H9 (cell line): ENCODE measurements at regions not wholly inside any gene's neighbourhood (a gene's known extent, or its start where the extent isn't known, plus 50 kb on each side); places are given as distances from the start of the nearest gene placed in this dataset.

ENCODE experiments used
- DNase-seq: peaks from one replicate; pipeline ENCODE4 v3.0.0-alpha.2; 2017
- H2AFZ ChIP-seq: one replicate; pipeline ENCODE4 v1.6.1; 2013; ENCODE audit warnings: mild to moderate bottlenecking, low read length, control low read depth, moderate library complexity
- H2AK5ac ChIP-seq: 2 replicates; pipeline ENCODE4 v1.6.1; 2013; ENCODE audit warnings: low read length, control low read depth, mixed read lengths; ENCODE audit not compliant: insufficient read length
- H2BK120ac ChIP-seq: one replicate; pipeline ENCODE4 v1.6.1; 2013; ENCODE audit warnings: low read depth, mild to moderate bottlenecking, low read length, control low read depth, inconsistent platforms; ENCODE audit not compliant: poor library complexity, severe bottlenecking
- H2BK12ac ChIP-seq: 2 replicates; pipeline ENCODE4 v1.6.1; 2013; ENCODE audit warnings: low read length, control low read depth, mixed read lengths, low read depth; ENCODE audit not compliant: insufficient read length
- H2BK15ac ChIP-seq: 2 replicates; pipeline ENCODE4 v1.6.1; 2013; ENCODE audit warnings: low read depth, low read length, control low read depth
- H2BK20ac ChIP-seq: one replicate; pipeline ENCODE4 v1.6.1; 2013; ENCODE audit warnings: low read depth, mild to moderate bottlenecking, low read length, control low read depth, inconsistent platforms; ENCODE audit not compliant: poor library complexity, severe bottlenecking
- H2BK5ac ChIP-seq: 2 replicates; pipeline ENCODE4 v1.6.1; 2013; ENCODE audit warnings: low read length, control low read depth, mixed read lengths; ENCODE audit not compliant: insufficient read length
- H3K14ac ChIP-seq: 2 replicates; pipeline ENCODE4 v1.6.1; 2013; ENCODE audit warnings: low read length, control low read depth; ENCODE audit not compliant: insufficient read depth
- H3K18ac ChIP-seq: 2 replicates; pipeline ENCODE4 v1.6.1; 2013; ENCODE audit warnings: low read depth, mild to moderate bottlenecking, mixed read lengths, low read length, control low read depth; ENCODE audit not compliant: insufficient read length
- H3K23ac ChIP-seq: 2 replicates; pipeline ENCODE4 v1.6.1; 2013; ENCODE audit warnings: low read length, control low read depth, mixed read lengths, low read depth; ENCODE audit not compliant: insufficient read length
- H3K23me2 ChIP-seq: 2 replicates; pipeline ENCODE4 v1.6.1; 2013; ENCODE audit warnings: low read depth, mild to moderate bottlenecking, mixed read lengths, low read length, control low read depth; ENCODE audit not compliant: insufficient read length, poor library complexity, severe bottlenecking
- H3K27ac ChIP-seq: 2 replicates; pipeline ENCODE4 v1.5.1; 2013; ENCODE audit warnings: low read length, control low read depth, mixed read lengths, low read depth; ENCODE audit not compliant: insufficient read length
- H3K27me3 ChIP-seq: 2 replicates; pipeline ENCODE4 v1.6.1; 2013; ENCODE audit warnings: low read length, control low read depth, inconsistent platforms; ENCODE audit not compliant: insufficient read depth
- H3K4ac ChIP-seq: 2 replicates; pipeline ENCODE4 v1.6.1; 2013; ENCODE audit warnings: low read depth, mild to moderate bottlenecking, control low read depth, inconsistent platforms, low read length, moderate library complexity
- H3K4me1 ChIP-seq: 2 replicates; pipeline ENCODE4 v1.6.1; 2013; ENCODE audit warnings: low read length, control low read depth, inconsistent platforms; ENCODE audit not compliant: insufficient read depth
- H3K4me2 ChIP-seq: 2 replicates; pipeline ENCODE4 v1.6.1; 2013; ENCODE audit warnings: low read length, control low read depth, mixed read lengths; ENCODE audit not compliant: insufficient read length, insufficient read depth
- H3K56ac ChIP-seq: 2 replicates; pipeline ENCODE4 v1.6.1; 2013; ENCODE audit warnings: low read depth, mild to moderate bottlenecking, mixed read lengths, low read length, control low read depth; ENCODE audit not compliant: insufficient read length
- H3K79me1 ChIP-seq: 2 replicates; pipeline ENCODE4 v1.6.1; 2013; ENCODE audit warnings: low read depth, mild to moderate bottlenecking, moderate library complexity, low read length, control low read depth, inconsistent platforms; ENCODE audit not compliant: insufficient read depth, poor library complexity, severe bottlenecking
- H3K79me2 ChIP-seq: 2 replicates; pipeline ENCODE4 v1.6.1; 2013; ENCODE audit warnings: low read length, control low read depth, inconsistent platforms; ENCODE audit not compliant: insufficient read depth
- H3K9ac ChIP-seq: 2 replicates; pipeline ENCODE4 v1.6.1; 2013; ENCODE audit warnings: low read length, control low read depth, mixed read lengths; ENCODE audit not compliant: insufficient read length; ENCODE audit errors: extremely low read depth
- H3K9me3 ChIP-seq: one replicate; pipeline ENCODE4 v1.6.1; 2013; ENCODE audit warnings: low read depth, low read length, inconsistent platforms; ENCODE audit not compliant: control insufficient read depth
- H3T11ph ChIP-seq: one replicate; pipeline ENCODE4 v1.6.1; 2013; ENCODE audit warnings: mild to moderate bottlenecking, low read length, control low read depth, inconsistent platforms
- H4K20me1 ChIP-seq: one replicate; pipeline ENCODE4 v1.6.1; 2013; ENCODE audit not compliant: control insufficient read depth, insufficient read length, insufficient read depth
- H4K5ac ChIP-seq: 2 replicates; pipeline ENCODE4 v1.6.1; 2013; ENCODE audit warnings: low read depth, mild to moderate bottlenecking, mixed read lengths, low read length, control low read depth; ENCODE audit not compliant: insufficient read length
- H4K8ac ChIP-seq: replicated peaks from 2 replicates; pipeline ENCODE4 v1.6.1; 2013; ENCODE audit warnings: low read length, control low read depth, mixed read lengths, low read depth; ENCODE audit not compliant: insufficient read length
- H4K91ac ChIP-seq: 2 replicates; pipeline ENCODE4 v1.6.1; 2013; ENCODE audit warnings: low read depth, mild to moderate bottlenecking, moderate library complexity, mixed read lengths, low read length, control low read depth; ENCODE audit not compliant: insufficient read length
- H3K27ac Mint-ChIP-seq, 3 experiments: 2 replicates in 2 of 3; 3 replicates in 1 of 3; pipeline ENCODE4 v1.8.0; 2020 to 2021; ENCODE audit warnings: mixed read lengths in 3 of 3, mild to moderate bottlenecking in 1 of 3, moderate library complexity in 1 of 3
- H3K27me3 Mint-ChIP-seq: 2 replicates; pipeline ENCODE4 v1.8.0; 2021; ENCODE audit warnings: low read depth, mild to moderate bottlenecking, moderate library complexity, mixed read lengths
- H3K36me3 Mint-ChIP-seq, 3 experiments: 2 replicates in 2 of 3; 3 replicates in 1 of 3; pipeline ENCODE4 v1.8.0; 2020 to 2021; ENCODE audit warnings: low read depth in 3 of 3, mixed read lengths in 3 of 3; ENCODE audit not compliant: insufficient read depth in 1 of 3
- H3K4me1 Mint-ChIP-seq, 2 experiments: 2 replicates each; pipeline ENCODE4 v1.8.0; 2020; ENCODE audit warnings: mixed read lengths in 2 of 2
- H3K4me3 Mint-ChIP-seq, 2 experiments: 2 replicates in 1 of 2; 3 replicates in 1 of 2; pipeline ENCODE4 v1.8.0; 2020 to 2021; ENCODE audit warnings: mild to moderate bottlenecking in 2 of 2, mixed read lengths in 2 of 2, moderate library complexity in 1 of 2
- H3K9me3 Mint-ChIP-seq, 2 experiments: 2 replicates in 1 of 2; 3 replicates in 1 of 2; pipeline ENCODE4 v1.8.0; 2020; ENCODE audit warnings: mild to moderate bottlenecking in 2 of 2, mixed read lengths in 2 of 2, moderate library complexity in 1 of 2
- WGBS: extraction: QIAGEN DNeasy Blood & Tissue Kit; methylation state at CpG from one replicate; pipeline ENCODE4 v1.1.7; 2013; ENCODE audit warnings: missing lambda C conversion rate, low lambda C conversion rate, mixed read lengths; ENCODE audit not compliant: insufficient read length; ENCODE audit errors: extremely low coverage; 5-methylcytosine and 5-hydroxymethylcytosine counted together
- TF ChIP-seq, protein P1 (sequence below): fragments of 200-600 bp; sonication (generic); conservative IDR thresholded peaks from 3 replicates; pipeline ENCODE4 v1.8.0; 2021; ENCODE audit warnings: antibody characterized with exemption, mild to moderate bottlenecking

DNA sequence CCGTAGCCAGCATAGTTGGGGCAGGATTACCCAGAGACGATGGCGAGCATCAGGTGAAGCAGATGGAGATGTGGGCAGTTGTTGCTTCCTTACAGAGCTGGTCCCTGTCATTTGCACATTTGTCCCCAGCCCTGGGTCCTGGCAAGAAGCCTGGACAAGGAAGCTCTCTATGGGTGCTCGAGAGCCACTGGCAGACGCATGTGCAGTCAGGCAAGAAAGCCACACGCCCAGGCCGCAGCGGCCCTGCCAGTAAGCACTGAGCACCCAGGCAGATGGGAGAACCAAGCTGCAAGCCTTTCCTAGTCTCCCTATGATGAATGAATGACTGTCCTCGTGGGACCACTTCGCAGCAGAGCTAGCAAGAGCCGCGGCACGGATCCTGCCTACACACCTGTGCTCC is 182.8 kb downstream of the FOXO1 start:
- Histone ChIP-seq H3K9me3 (no peaks in the 10 kb centered on the region), H3K27me3 (no peaks in the 10 kb centered on the region), H3K4me2 (no peak overlapping the region), H4K91ac (no peak overlapping the region), H3K23me2 (no peaks in the 10 kb centered on the region), H3K79me1 (no peaks in the 10 kb centered on the region), H3K4me1 (peaks cover 3% of the 10 kb centered on the region; the same call in 1 of the 2 replicates), H3K18ac (no peak overlapping the region), H2BK15ac (no peak overlapping the region), H3K14ac (no peak overlapping the region), H3K23ac (no peak overlapping the region), H3K79me2 (no peaks in the 10 kb centered on the region), H2AFZ (no peak overlapping the region), H2AK5ac (no peak overlapping the region), H4K5ac (no peak overlapping the region), H3K9ac (no peak overlapping the region), H3K4ac (no peak overlapping the region), H2BK5ac (no peak overlapping the region), H3K56ac (no peak overlapping the region), H2BK120ac (no peak overlapping the region), H4K8ac (no peak overlapping the region), H3T11ph (no peak overlapping the region), H2BK12ac (no peak overlapping the region), H2BK20ac (no peak overlapping the region), H4K20me1 (no peaks in the 10 kb centered on the region), H3K27ac (no peak overlapping the region)
- H3K36me3 Mint-ChIP-seq, result no peaks in the 10 kb centered on the region
- no peaks in the 10 kb centered on the region for H3K9me3 Mint-ChIP-seq
- H3K27me3 Mint-ChIP-seq, result no peaks in the 10 kb centered on the region; the same call in 1 of the 2 replicates
- no CpG with 5 or more reads among the region's 13 CpGs for WGBS
- H3K4me1 Mint-ChIP-seq, result peaks cover 56 to 61% of the 10 kb centered on the region in 2 experiments
- DNase-seq, result no peak
- H3K4me3 Mint-ChIP-seq, result no peak overlapping the region
- no peak overlapping the region for H3K27ac Mint-ChIP-seq
- TF ChIP-seq, protein P1, sequence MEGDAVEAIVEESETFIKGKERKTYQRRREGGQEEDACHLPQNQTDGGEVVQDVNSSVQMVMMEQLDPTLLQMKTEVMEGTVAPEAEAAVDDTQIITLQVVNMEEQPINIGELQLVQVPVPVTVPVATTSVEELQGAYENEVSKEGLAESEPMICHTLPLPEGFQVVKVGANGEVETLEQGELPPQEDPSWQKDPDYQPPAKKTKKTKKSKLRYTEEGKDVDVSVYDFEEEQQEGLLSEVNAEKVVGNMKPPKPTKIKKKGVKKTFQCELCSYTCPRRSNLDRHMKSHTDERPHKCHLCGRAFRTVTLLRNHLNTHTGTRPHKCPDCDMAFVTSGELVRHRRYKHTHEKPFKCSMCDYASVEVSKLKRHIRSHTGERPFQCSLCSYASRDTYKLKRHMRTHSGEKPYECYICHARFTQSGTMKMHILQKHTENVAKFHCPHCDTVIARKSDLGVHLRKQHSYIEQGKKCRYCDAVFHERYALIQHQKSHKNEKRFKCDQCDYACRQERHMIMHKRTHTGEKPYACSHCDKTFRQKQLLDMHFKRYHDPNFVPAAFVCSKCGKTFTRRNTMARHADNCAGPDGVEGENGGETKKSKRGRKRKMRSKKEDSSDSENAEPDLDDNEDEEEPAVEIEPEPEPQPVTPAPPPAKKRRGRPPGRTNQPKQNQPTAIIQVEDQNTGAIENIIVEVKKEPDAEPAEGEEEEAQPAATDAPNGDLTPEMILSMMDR, result no peak
